PC-3 (cell line): ENCODE measurements at regions not wholly inside any gene's neighbourhood (a gene's known extent, or its start where the extent isn't known, plus 50 kb on each side); places are given as distances from the start of the nearest gene placed in this dataset.

ENCODE experiments used
- CTCF ChIP-seq: fragments of 300-600 bp; sonication (generic); conservative IDR thresholded peaks from 2 replicates; pipeline ENCODE4 v1.5.1; 2017; ENCODE audit warnings: antibody characterized with exemption, low read depth, mild to moderate bottlenecking, low read length
- EZH2 ChIP-seq: fragments of 300-600 bp; sonication (generic); IDR thresholded peaks from one replicate; pipeline ENCODE4 v1.6.1; 2017; ENCODE audit warnings: antibody characterized with exemption, mild to moderate bottlenecking, low read length; ENCODE audit not compliant: unreplicated experiment

GRCh38 chr14:62099091-62099490 lies 336.9 kb downstream of the SNAPC1 start:
- no peak for TF ChIP-seq CTCF
- no peak for TF ChIP-seq EZH2
